Right atrium auricular region (tissue), 2 donors: ENCODE measurements at regions not wholly inside any gene's neighbourhood (a gene's known extent, or its start where the extent isn't known, plus 50 kb on each side); places are given as distances from the start of the nearest gene placed in this dataset.

Experiments used
- DNase-seq: peaks from one replicate; pipeline ENCODE4 v3.0.0-alpha.2; 2019; ENCODE audit warnings: low spot score
- H3K27ac ChIP-seq, 2 donors: fragments of 200-600 bp; sonication (generic); 1 replicate in 1 of 2; 2 replicates in 1 of 2; pipeline ENCODE4 v1.5.1; 2016 to 2019
- H3K27me3 ChIP-seq, 2 donors: fragments of 200-600 bp; sonication (generic); one replicate each; pipeline versions ENCODE4 v1.5.1 to v1.6.0; 2017 to 2019
- H3K36me3 ChIP-seq: fragments of 200-600 bp; sonication (generic); one replicate; pipeline ENCODE4 v1.5.1; 2016
- H3K4me1 ChIP-seq, 2 donors: fragments of 200-600 bp; sonication (generic); one replicate each; pipeline versions ENCODE4 v1.5.1 to v1.6.0; 2017 to 2019
- H3K4me3 ChIP-seq, 2 donors: fragments of 200-600 bp; sonication (generic); 1 replicate in 1 of 2; 2 replicates in 1 of 2; pipeline ENCODE4 v1.5.1; 2017 to 2019; ENCODE audit warnings: mild to moderate bottlenecking in 1 of 2, moderate library complexity in 1 of 2
- H3K9me3 ChIP-seq, 2 donors: fragments of 200-600 bp; sonication (generic); one replicate each; pipeline ENCODE4 v1.5.1; 2019
- TF ChIP-seq, protein P1 (sequence below), 2 donors: fragments of 200-600 bp; sonication (generic); IDR thresholded peaks; one replicate each; pipeline ENCODE4 v1.5.1; 2019; ENCODE audit warnings: antibody characterized with exemption in 2 of 2

DNA sequence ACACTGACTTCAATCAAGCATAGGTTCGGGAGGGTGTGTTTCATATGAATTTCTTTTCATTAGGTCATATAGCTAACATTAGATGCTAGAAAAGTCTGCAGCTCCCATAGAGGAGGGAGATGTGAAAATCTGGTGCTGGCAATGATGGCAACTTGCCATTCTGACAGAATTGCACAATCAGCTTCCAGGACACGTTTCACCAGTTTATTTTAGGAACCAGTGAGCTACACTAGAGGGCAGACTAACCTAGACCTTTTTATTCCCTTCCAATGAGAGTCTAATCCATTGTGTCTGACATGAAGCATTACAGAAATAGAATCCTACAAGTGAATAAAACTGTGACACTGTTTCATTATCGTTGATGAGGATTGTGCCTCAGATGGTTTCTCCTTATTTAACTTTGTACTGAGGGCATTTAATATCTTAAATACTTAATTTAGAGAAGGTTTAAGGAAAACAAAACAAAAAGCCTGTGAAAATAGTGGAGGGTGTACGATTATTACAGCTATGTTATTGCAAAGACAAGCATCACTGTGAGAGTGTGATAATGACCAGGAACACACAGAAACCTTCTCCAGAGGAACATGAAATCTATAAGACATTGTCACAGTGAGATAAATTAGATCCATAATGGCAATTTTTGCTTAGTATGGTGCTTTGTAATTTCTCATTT lies 363.3 kb upstream of the RPS23 start:
- TF ChIP-seq, protein P1, sequence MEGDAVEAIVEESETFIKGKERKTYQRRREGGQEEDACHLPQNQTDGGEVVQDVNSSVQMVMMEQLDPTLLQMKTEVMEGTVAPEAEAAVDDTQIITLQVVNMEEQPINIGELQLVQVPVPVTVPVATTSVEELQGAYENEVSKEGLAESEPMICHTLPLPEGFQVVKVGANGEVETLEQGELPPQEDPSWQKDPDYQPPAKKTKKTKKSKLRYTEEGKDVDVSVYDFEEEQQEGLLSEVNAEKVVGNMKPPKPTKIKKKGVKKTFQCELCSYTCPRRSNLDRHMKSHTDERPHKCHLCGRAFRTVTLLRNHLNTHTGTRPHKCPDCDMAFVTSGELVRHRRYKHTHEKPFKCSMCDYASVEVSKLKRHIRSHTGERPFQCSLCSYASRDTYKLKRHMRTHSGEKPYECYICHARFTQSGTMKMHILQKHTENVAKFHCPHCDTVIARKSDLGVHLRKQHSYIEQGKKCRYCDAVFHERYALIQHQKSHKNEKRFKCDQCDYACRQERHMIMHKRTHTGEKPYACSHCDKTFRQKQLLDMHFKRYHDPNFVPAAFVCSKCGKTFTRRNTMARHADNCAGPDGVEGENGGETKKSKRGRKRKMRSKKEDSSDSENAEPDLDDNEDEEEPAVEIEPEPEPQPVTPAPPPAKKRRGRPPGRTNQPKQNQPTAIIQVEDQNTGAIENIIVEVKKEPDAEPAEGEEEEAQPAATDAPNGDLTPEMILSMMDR (IDR thresholded peaks at IDR 0.05), result peak; percentile 40 to 80
- Histone ChIP-seq H3K36me3 (no peaks in the 10 kb centered on the region), H3K4me1 (peaks cover 0 to 12% of the 10 kb centered on the region in 2 donors), H3K27me3 (no peaks in the 10 kb centered on the region), H3K27ac (peak overlapping the region in 1 of 2 donors; percentile 15), H3K9me3 (no peaks in the 10 kb centered on the region), H3K4me3 (no peak overlapping the region)
- DNase-seq, result peak; percentile 85

DNA sequence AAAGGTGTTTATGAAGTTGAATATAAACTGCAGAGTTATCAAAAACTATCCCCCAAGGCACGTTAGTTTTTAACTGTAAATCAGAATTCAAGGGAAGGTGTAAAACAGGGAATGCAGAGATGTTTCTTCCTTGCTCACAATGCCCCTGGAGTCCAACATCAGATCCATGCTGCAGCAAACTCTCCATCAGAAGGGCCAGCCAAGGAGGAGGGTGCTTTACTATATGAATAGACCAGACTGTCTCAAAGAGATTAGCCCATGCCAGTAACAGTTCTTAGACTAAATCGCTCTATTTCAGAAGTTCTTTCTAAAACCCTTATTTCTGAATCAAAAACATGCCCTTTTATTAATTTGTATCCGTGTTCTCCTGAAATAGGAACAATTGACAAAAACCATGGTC lies 362.8 kb upstream of the RPS23 start:
- TF ChIP-seq, protein P1 (IDR thresholded peaks at IDR 0.05), result no peak
- Histone ChIP-seq H3K9me3 (no peaks in the 10 kb centered on the region), H3K36me3 (no peaks in the 10 kb centered on the region), H3K4me3 (no peak overlapping the region), H3K27ac (peak overlapping the region in 1 of 2 donors; percentile 15), H3K4me1 (peaks cover 0 to 12% of the 10 kb centered on the region in 2 donors), H3K27me3 (no peaks in the 10 kb centered on the region)
- DNase-seq, result no peak

DNA sequence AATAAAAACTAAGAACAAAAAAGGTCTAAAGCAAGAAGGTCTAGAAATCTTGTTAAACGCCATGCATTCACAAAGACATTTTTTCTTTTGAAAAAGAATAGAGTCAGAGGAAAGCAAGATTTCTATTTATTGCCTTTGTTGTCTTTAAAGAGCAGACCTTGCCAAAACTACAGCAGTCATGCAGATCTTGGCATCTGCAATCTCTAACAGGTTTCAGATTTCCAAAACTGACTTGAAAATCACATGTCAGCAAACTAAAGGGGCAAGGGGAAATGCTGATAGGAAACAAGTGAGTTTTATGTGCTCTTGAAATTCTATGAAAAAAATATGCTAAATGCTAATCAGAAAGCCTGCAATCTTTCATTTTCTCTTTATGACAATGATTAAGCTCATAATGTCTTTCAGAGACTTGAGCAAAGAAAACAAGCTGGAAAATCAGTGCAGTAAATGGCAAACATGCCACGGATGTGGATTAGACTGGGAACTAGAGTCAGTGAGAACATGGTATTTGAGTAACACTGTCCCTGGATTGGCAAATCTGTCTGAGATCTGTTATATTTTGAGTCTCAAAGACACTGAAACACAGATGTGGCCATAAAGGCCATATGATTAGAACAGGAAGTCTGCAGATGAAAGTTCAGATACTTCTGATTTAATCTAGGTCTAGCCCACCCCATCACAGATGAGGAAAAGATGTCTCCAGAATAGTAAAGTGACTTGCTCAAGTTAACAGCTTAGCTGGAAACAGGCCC lies 361.4 kb upstream of the RPS23 start:
- Histone ChIP-seq H3K27ac (peak overlapping the region in 1 of 2 donors; percentile 1), H3K4me1 (peaks cover 0 to 12% of the 10 kb centered on the region in 2 donors), H3K9me3 (no peaks in the 10 kb centered on the region), H3K27me3 (no peaks in the 10 kb centered on the region), H3K36me3 (no peaks in the 10 kb centered on the region), H3K4me3 (no peak overlapping the region)
- no peak for DNase-seq
- TF ChIP-seq, protein P1 (IDR thresholded peaks at IDR 0.05), result no peak

DNA sequence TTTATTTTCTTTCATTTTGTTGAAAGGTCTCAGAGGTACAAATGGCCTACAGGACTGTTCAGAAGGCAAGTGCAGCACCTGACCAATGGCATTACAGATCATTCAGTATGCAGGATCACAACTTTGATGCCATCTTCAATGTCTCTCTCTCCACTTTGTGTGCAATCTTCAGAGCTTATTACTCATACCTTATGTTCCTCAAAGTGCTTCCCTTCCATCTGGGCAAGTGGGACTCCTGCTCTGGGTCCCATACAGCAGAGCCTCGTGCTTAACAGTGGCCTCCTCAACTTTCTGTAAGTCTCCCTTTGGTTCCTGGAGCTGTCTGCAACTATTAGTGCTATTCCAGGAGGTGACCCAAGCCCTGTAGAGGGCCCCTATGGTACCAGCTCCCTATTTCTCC lies 358.4 kb upstream of the RPS23 start:
- Histone ChIP-seq H3K4me1 (peaks cover 0 to 12% of the 10 kb centered on the region in 2 donors), H3K9me3 (no peaks in the 10 kb centered on the region), H3K27ac (no peak overlapping the region), H3K36me3 (no peaks in the 10 kb centered on the region), H3K4me3 (no peak overlapping the region), H3K27me3 (no peaks in the 10 kb centered on the region)
- TF ChIP-seq, protein P1 (IDR thresholded peaks at IDR 0.05), result no peak
- DNase-seq, result no peak

DNA sequence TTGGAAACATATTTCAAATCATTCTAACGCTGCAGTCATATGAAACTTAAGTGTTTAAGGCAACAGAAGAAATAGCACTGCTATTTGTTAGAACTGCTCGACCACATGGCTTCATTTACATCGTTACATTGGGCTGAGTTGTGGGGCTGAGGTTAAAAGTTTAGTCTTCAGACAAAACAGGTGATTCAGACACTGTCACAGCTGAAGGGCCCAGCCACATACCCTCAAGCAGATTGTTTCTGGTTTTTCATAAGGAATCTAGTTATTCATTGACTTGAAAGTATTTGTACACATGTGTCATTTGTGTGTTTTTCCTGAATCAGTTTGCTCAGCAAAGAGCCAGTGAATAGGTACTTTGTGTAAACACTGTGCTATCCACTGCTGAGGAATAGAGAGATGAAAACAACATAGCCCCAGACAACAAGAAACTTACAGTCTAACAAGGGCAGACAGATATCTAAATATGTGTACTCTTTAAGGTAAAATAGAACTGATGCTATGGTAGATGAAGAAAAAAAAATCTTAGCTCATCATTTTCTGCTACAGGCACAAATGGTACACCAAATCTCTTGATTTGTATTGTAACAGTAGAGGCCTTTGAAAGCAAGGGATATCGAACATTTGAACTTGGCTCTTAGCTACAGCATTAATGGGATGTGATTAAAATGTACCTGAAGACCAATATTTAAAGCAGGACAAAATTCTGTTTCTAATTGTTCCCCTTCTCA lies 357.6 kb upstream of the RPS23 start:
- TF ChIP-seq, protein P1 (IDR thresholded peaks at IDR 0.05), result no peak
- no peak overlapping the region for H3K27ac ChIP-seq
- DNase-seq, result no peak

More for the DNA sequence above, 357.6 kb upstream of the RPS23 start:
- Histone ChIP-seq H3K4me1 (peaks cover 0 to 8% of the 10 kb centered on the region in 2 donors), H3K27me3 (no peaks in the 10 kb centered on the region), H3K4me3 (no peak overlapping the region), H3K36me3 (no peaks in the 10 kb centered on the region), H3K9me3 (no peaks in the 10 kb centered on the region)
